ENCODE measurements at regions not wholly inside any gene's neighbourhood (a gene's known extent, or its start where the extent isn't known, plus 50 kb on each side); places are given as distances from the start of the nearest gene placed in this dataset.
"Not testable (repeated sequence)": the region's sequence is repeated elsewhere in the genome, so short reads cannot be mapped to it uniquely, and the experiment has no call there.

- TF ChIP-seq EP300, POLR2A, CTCF, POLR2AphosphoS5 (IDR thresholded peaks at IDR 0.05): not testable (repeated sequence)
Measured at GRCh38 chrX:129255516-129255915, 267.8 kb downstream of the SMARCA1 start.

All from stomach (tissue), 4 donors.